ENCODE measurements at regions not wholly inside any gene's neighbourhood (a gene's known extent, or its start where the extent isn't known, plus 50 kb on each side); places are given as distances from the start of the nearest gene placed in this dataset.

DNA sequence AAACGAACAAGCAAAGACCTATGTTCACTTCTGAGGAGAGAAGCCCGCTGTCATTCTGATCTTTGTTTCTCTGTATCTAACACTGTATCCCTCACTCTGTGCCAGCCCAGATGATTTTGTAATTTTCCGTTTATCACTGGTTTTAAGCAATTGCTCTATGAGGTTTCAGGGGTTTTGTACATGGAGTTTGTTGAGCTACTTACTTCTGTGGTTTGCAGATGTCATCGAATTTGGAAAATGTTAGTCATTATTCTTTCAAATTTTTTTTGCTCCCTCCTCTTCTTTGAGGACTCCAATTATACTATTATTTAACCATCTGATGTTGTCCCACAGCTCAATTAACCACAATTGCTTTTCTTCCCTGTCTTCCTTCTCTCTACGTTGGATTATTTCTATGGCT is 650.9 kb upstream of the IGFBP3 start:
- H4K91ac ChIP-seq (ENCODE audit: insufficient read depth, low read depth, low read length), result no peak overlapping the region
- H3K18ac ChIP-seq (ENCODE audit: low read depth, low read length), result no peak overlapping the region
- H2BK20ac ChIP-seq (ENCODE audit: low read depth, low read length), result no peak overlapping the region
- intact Hi-C loops (cut with micrococcal nuclease) (no loop called here), in situ Hi-C loops (cut with MboI; ENCODE audit: low sequenced_read_pairs) (no loop called here), dilution Hi-C loops (cut with HindIII; ENCODE audit: low sequenced_read_pairs, unreplicated experiment) (no loop called here)
- no TSS peak for BruUV-seq (replicated peaks)
- no peak overlapping the region for H2BK120ac ChIP-seq (ENCODE audit: low read depth, low read length)
- H4K8ac ChIP-seq (ENCODE audit: low read depth in 2 of 2, low read length in 2 of 2), result no peak overlapping the region
- no peak overlapping the region for H2AK9ac ChIP-seq (replicated peaks; ENCODE audit: low read depth, low read length, poor library complexity)
- H4K20me1 ChIP-seq (ENCODE audit: insufficient read depth, low read length), result no peaks in the 10 kb centered on the region
- H3K79me1 ChIP-seq (ENCODE audit: low read depth in 1 of 2, low read length in 2 of 2), result no peaks in the 10 kb centered on the region
- H3K9me3 ChIP-seq (ENCODE audit: control insufficient read depth, insufficient read depth, low read length), result no peaks in the 10 kb centered on the region
- H3K56ac ChIP-seq (ENCODE audit: extremely low read depth, insufficient read depth, low read length), result no peak overlapping the region
- no peak overlapping the region for H4K5ac ChIP-seq (ENCODE audit: low read depth, low read length)
- ChIA-PET CTCF (no interaction called here), POLR2A (ENCODE audit: unreplicated experiment) (no interaction called here)
- no peak overlapping the region for H3K23ac ChIP-seq (ENCODE audit: low read depth, low read length)
- no peak overlapping the region for H3K4ac ChIP-seq (ENCODE audit: low read depth, low read length)
- no CpG with 5 or more reads among the region's 5 CpGs for WGBS, 2 experiments (ENCODE audit: extremely low coverage in 2 of 2, insufficient read length in 1 of 2)
- no peak overlapping the region for H3K14ac ChIP-seq (replicated peaks; ENCODE audit: low read depth, low read length)
- no peak overlapping the region for H2AFZ ChIP-seq (replicated peaks; ENCODE audit: low read length, poor library complexity)
- H3K4me2 ChIP-seq (ENCODE audit: low read depth, low read length), result no peak overlapping the region
- H2AK5ac ChIP-seq (ENCODE audit: low read depth, low read length), result no peak overlapping the region
- DNase-seq (no peak), ATAC-seq (ENCODE audit: low read depth) (no peak)
- no peak overlapping the region for H2BK5ac ChIP-seq (ENCODE audit: low read depth, low read length, poor library complexity, severe bottlenecking)
- H3K4me1 ChIP-seq (ENCODE audit: control insufficient read depth, insufficient read depth, low read length), result peaks cover 3% of the 10 kb centered on the region
- TF ChIP-seq CHD1 (IDR thresholded peaks at IDR 0.05; ENCODE audit: low read depth, low read length) (no peak), RFX5 (IDR thresholded peaks at IDR 0.05; ENCODE audit: low read depth, low read length) (no peak), SMC3 (IDR thresholded peaks at IDR 0.05; ENCODE audit: low read depth, low read length) (no peak), RAD21 (IDR thresholded peaks at IDR 0.05; ENCODE audit: low read length) (no peak), POLR2A (IDR thresholded peaks at IDR 0.05; ENCODE audit: low read depth, low read length) (no peak), ELK1 (IDR thresholded peaks at IDR 0.05; ENCODE audit: borderline replicate concordance, low read depth, low read length) (no peak), NFE2L2 (IDR thresholded peaks at IDR 0.05; ENCODE audit: low read depth, low read length) (no peak), CEBPB (IDR thresholded peaks at IDR 0.05; ENCODE audit: low read depth, low read length) (no peak), MAFK (IDR thresholded peaks at IDR 0.05; ENCODE audit: low read depth, low read length) (no peak), FOS (IDR thresholded peaks at IDR 0.05; ENCODE audit: low read depth, low read length) (no peak), MXI1 (IDR thresholded peaks at IDR 0.05; ENCODE audit: borderline replicate concordance, low read depth, low read length) (no peak), RCOR1 (IDR thresholded peaks at IDR 0.05; ENCODE audit: insufficient replicate concordance, low read length) (no peak), BHLHE40 (IDR thresholded peaks at IDR 0.05; ENCODE audit: low read depth, low read length) (no peak)
- TF ChIP-seq, protein P1, sequence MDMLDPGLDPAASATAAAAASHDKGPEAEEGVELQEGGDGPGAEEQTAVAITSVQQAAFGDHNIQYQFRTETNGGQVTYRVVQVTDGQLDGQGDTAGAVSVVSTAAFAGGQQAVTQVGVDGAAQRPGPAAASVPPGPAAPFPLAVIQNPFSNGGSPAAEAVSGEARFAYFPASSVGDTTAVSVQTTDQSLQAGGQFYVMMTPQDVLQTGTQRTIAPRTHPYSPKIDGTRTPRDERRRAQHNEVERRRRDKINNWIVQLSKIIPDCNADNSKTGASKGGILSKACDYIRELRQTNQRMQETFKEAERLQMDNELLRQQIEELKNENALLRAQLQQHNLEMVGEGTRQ (IDR thresholded peaks at IDR 0.05; ENCODE audit: low read depth, low read length), result no peak
- TF ChIP-seq, protein P2, sequence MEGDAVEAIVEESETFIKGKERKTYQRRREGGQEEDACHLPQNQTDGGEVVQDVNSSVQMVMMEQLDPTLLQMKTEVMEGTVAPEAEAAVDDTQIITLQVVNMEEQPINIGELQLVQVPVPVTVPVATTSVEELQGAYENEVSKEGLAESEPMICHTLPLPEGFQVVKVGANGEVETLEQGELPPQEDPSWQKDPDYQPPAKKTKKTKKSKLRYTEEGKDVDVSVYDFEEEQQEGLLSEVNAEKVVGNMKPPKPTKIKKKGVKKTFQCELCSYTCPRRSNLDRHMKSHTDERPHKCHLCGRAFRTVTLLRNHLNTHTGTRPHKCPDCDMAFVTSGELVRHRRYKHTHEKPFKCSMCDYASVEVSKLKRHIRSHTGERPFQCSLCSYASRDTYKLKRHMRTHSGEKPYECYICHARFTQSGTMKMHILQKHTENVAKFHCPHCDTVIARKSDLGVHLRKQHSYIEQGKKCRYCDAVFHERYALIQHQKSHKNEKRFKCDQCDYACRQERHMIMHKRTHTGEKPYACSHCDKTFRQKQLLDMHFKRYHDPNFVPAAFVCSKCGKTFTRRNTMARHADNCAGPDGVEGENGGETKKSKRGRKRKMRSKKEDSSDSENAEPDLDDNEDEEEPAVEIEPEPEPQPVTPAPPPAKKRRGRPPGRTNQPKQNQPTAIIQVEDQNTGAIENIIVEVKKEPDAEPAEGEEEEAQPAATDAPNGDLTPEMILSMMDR (conservative IDR thresholded peaks at IDR 0.05; ENCODE audit: low read depth, low read length), result no peak
- H3K9me1 ChIP-seq (ENCODE audit: insufficient read depth, low read length), result peaks cover 4% of the 10 kb centered on the region
- no peaks in the 10 kb centered on the region for H3K36me3 ChIP-seq (ENCODE audit: control insufficient read depth, insufficient read depth, low read length)
- H3K4me3 ChIP-seq (ENCODE audit: insufficient read depth, low read depth, low read length), result no peak overlapping the region
- no peak overlapping the region for H2BK15ac ChIP-seq (ENCODE audit: low read depth, low read length)
- H3K9ac ChIP-seq (ENCODE audit: low read depth, low read length), result no peak overlapping the region
- H3K27me3 ChIP-seq (ENCODE audit: control insufficient read depth, insufficient read depth, low read length), result no peaks in the 10 kb centered on the region
- H3K27ac ChIP-seq (ENCODE audit: insufficient read depth, low read length), result no peak overlapping the region

Measured in IMR-90 (cell line).